HCT116 (cell line): ENCODE measurements at regions not wholly inside any gene's neighbourhood (a gene's known extent, or its start where the extent isn't known, plus 50 kb on each side); places are given as distances from the start of the nearest gene placed in this dataset.

Experiments
- ATAC-seq: fragments of 200-7000 bp; cut with Tn5 transposase; 2 replicates; pipeline ENCODE4 v1.9.1; 2020; ENCODE audit warnings: mild to moderate bottlenecking, moderate library complexity
- BruUV-seq: library from RNA; stranded (reverse); fragments of 400-500 nt; replicated peaks from 2 replicates; lab custom pipeline; 2021; lab: Mats Ljungman, UMichigan
- CTCF ChIA-PET: fragments of 300-600 bp; sonication (Branson Sonifier 250); formaldehyde crosslinking; loops from one replicate; lab custom pipeline; 2021; ENCODE audit warnings: antibody characterized with exemption; lab: Charles Lee
- POLR2A ChIA-PET: fragments of 300-600, 350-600 bp; sonication (Branson Sonifier 250); formaldehyde crosslinking; loops from one replicate; lab custom pipeline; 2021; ENCODE audit warnings: antibody characterized with exemption; lab: Charles Lee
- RAD21 ChIA-PET, 2 experiments: fragments of 300-600 bp; sonication (Branson Sonifier 250); formaldehyde crosslinking; loops; one replicate each; lab custom pipeline; 2023; ENCODE audit warnings: low total read pairs in 2 of 2; ENCODE audit not compliant: uncharacterized antibody in 2 of 2, unreplicated experiment in 2 of 2, low non-redundant PET in 1 of 2; lab: Charles Lee
- DNase-seq: peaks from one replicate; pipeline ENCODE4 v3.0.0-alpha.2; 2010; ENCODE audit warnings: low read depth, low spot score
- H2AFZ ChIP-seq: fragments of 200-600 bp; shearing (Covaris generic), sonication (generic); 2 replicates; pipeline ENCODE4 v1.6.1; 2017; ENCODE audit warnings: low read depth, mixed run types, mixed read lengths, antibody characterized with exemption, low read length; ENCODE audit not compliant: poor library complexity, severe bottlenecking
- H3K27ac ChIP-seq: 2 replicates; pipeline ENCODE4 v1.5.1; 2012; ENCODE audit warnings: low read depth, low read length
- H3K27me3 ChIP-seq: fragments of 200-600 bp; sonication (generic); 2 replicates; pipeline ENCODE4 v1.6.1; 2016; ENCODE audit warnings: mixed run types, low read length, mixed read lengths; ENCODE audit not compliant: insufficient read depth
- H3K36me3 ChIP-seq, 2 experiments: fragments of 200-500 bp in 1 of 2; fragments of 200-600 bp in 1 of 2; sonication (Bioruptor generic) in 1 of 2; sonication (generic) in 1 of 2; 2 replicates each; pipeline versions ENCODE4 v1.5.1 to v1.6.1; 2014 to 2016; ENCODE audit warnings: low read length in 2 of 2, inconsistent platforms in 1 of 2, mixed read lengths in 1 of 2, mixed run types in 1 of 2; ENCODE audit not compliant: insufficient read depth in 2 of 2, control insufficient read depth in 1 of 2
- H3K4me1 ChIP-seq, 2 experiments: fragments of 200-600 bp in 1 of 2; sonication (generic) in 1 of 2; 2 replicates each; pipeline versions ENCODE4 v1.5.1 to v1.6.1; 2012 to 2017; ENCODE audit warnings: low read length in 2 of 2, inconsistent platforms in 1 of 2, mild to moderate bottlenecking in 1 of 2, mixed read lengths in 1 of 2, mixed run types in 1 of 2, moderate library complexity in 1 of 2; ENCODE audit not compliant: insufficient read depth in 2 of 2, control insufficient read depth in 1 of 2
- H3K4me2 ChIP-seq: fragments of 200-600 bp; sonication (generic); 2 replicates; pipeline ENCODE4 v1.6.1; 2017; ENCODE audit warnings: mixed run types, low read length, mixed read lengths
- H3K4me3 ChIP-seq, 2 experiments: fragments of 200-600 bp in 1 of 2; sonication (generic) in 1 of 2; replicated peaks in 1 of 2; 2 replicates each; pipeline ENCODE4 v1.5.1; 2011 to 2016; ENCODE audit warnings: low read length in 2 of 2, control low read depth in 1 of 2, low read depth in 1 of 2, mild to moderate bottlenecking in 1 of 2, mixed read lengths in 1 of 2, mixed run types in 1 of 2
- H3K79me2 ChIP-seq: fragments of 200-600 bp; sonication (generic); 2 replicates; pipeline ENCODE4 v1.6.1; 2017; ENCODE audit warnings: mild to moderate bottlenecking, mixed run types, low read length, moderate library complexity, mixed read lengths; ENCODE audit not compliant: insufficient read depth
- H3K9ac ChIP-seq: fragments of 200-600 bp; sonication (generic); 2 replicates; pipeline ENCODE4 v1.6.1; 2016; ENCODE audit warnings: low read length, mixed read lengths
- H3K9me2 ChIP-seq: fragments of 200-600 bp; sonication (generic), shearing (Covaris generic); 2 replicates; pipeline ENCODE4 v1.6.1; 2017; ENCODE audit warnings: mixed run types, mild to moderate bottlenecking, moderate library complexity; ENCODE audit not compliant: insufficient read depth
- H3K9me3 ChIP-seq, 2 experiments: fragments of 200-500 bp in 1 of 2; fragments of 200-600 bp in 1 of 2; sonication (Bioruptor generic) in 1 of 2; sonication (generic) in 1 of 2; 2 replicates each; pipeline ENCODE4 v1.6.1; 2014 to 2017; ENCODE audit warnings: low read length in 2 of 2, mixed read lengths in 2 of 2, inconsistent platforms in 1 of 2, low read depth in 1 of 2, mild to moderate bottlenecking in 1 of 2, mixed run types in 1 of 2, moderate library complexity in 1 of 2; ENCODE audit not compliant: control insufficient read depth in 1 of 2, insufficient read depth in 1 of 2
- H4K20me1 ChIP-seq: fragments of 200-600 bp; sonication (generic), shearing (Covaris generic); 2 replicates; pipeline ENCODE4 v1.6.1; 2017; ENCODE audit warnings: mixed run types, mild to moderate bottlenecking, moderate library complexity; ENCODE audit not compliant: insufficient read depth
- CBX3 ChIP-seq: IDR thresholded peaks from 2 replicates; pipeline ENCODE4 v1.6.1; 2012; ENCODE audit warnings: low read depth
- CEBPB ChIP-seq: IDR thresholded peaks from 2 replicates; pipeline ENCODE4 v1.6.1; 2012; ENCODE audit warnings: low read depth
- CTCF ChIP-seq, 3 experiments: fragments of 200-600 bp in 1 of 3; sonication (generic) in 1 of 3; IDR thresholded peaks in 2 of 3; conservative IDR thresholded peaks in 1 of 3; 2 replicates each; pipeline ENCODE4 v1.5.1; 2012 to 2017; ENCODE audit warnings: low read depth in 2 of 3, low read length in 2 of 3, antibody characterized with exemption in 1 of 3, borderline replicate concordance in 1 of 3, control low read depth in 1 of 3, mild to moderate bottlenecking in 1 of 3, mixed read lengths in 1 of 3, mixed run types in 1 of 3, moderate library complexity in 1 of 3; ENCODE audit not compliant: insufficient read depth in 1 of 3
- ELF1 ChIP-seq: IDR thresholded peaks from 2 replicates; pipeline ENCODE4 v1.6.1; 2012; ENCODE audit warnings: low read depth, borderline replicate concordance
- EZH2 ChIP-seq: fragments of 200-600 bp; sonication (generic); IDR thresholded peaks from 2 replicates; pipeline ENCODE4 v1.6.1; 2017; ENCODE audit warnings: antibody characterized with exemption, mixed run types
- EZH2phosphoT487 ChIP-seq: fragments of 200-600 bp; IDR thresholded peaks from 2 replicates; pipeline ENCODE4 v1.6.1; 2018; ENCODE audit warnings: antibody characterized with exemption, borderline replicate concordance
- FOSL1 ChIP-seq: IDR thresholded peaks from 2 replicates; pipeline ENCODE4 v1.6.1; 2012; ENCODE audit warnings: low read depth
- JUND ChIP-seq: IDR thresholded peaks from 2 replicates; pipeline ENCODE4 v1.6.1; 2012
- MAX ChIP-seq: IDR thresholded peaks from 2 replicates; pipeline ENCODE4 v1.6.1; 2012
- POLR2A ChIP-seq: IDR thresholded peaks from 2 replicates; pipeline ENCODE4 v1.7.0; 2011; ENCODE audit warnings: borderline replicate concordance; ENCODE audit not compliant: insufficient read depth, insufficient read length; ENCODE audit errors: extremely low read depth
- POLR2AphosphoS5 ChIP-seq: IDR thresholded peaks from 2 replicates; pipeline ENCODE4 v1.6.1; 2011; ENCODE audit warnings: mild to moderate bottlenecking, low read depth, low read length, moderate library complexity
- RAD21 ChIP-seq: IDR thresholded peaks from 2 replicates; pipeline ENCODE4 v1.6.1; 2012; ENCODE audit warnings: low read depth, mild to moderate bottlenecking
- REST ChIP-seq: IDR thresholded peaks from 2 replicates; pipeline ENCODE4 v1.6.1; 2012; ENCODE audit warnings: low read depth
- SIN3A ChIP-seq: IDR thresholded peaks from 2 replicates; pipeline ENCODE4 v1.6.1; 2012; ENCODE audit warnings: low read depth
- SP1 ChIP-seq: IDR thresholded peaks from 2 replicates; pipeline ENCODE4 v1.6.1; 2012; ENCODE audit warnings: low read depth
- SRF ChIP-seq: IDR thresholded peaks from 2 replicates; pipeline ENCODE4 v1.6.1; 2012; ENCODE audit warnings: low read depth
- TCF7L2 ChIP-seq: IDR thresholded peaks from 2 replicates; pipeline ENCODE4 v1.7.0; 2011; ENCODE audit warnings: borderline replicate concordance, inconsistent platforms; ENCODE audit not compliant: insufficient read depth, insufficient read length; ENCODE audit errors: extremely low read depth
- ZNF274 ChIP-seq: fragments of 200-500 bp; sonication (Bioruptor generic); IDR thresholded peaks from 2 replicates; pipeline ENCODE4 v1.6.1; 2014; ENCODE audit warnings: mild to moderate bottlenecking, low read depth, low read length, inconsistent platforms
- intact Hi-C: fragments of 100-400 bp; cut with micrococcal nuclease; formaldehyde crosslinking; loops from 2 replicates; pipeline ENCODE4 v1.10.0; 2022
- TF ChIP-seq, protein P1 (sequence below): IDR thresholded peaks from 2 replicates; pipeline ENCODE4 v1.6.1; 2011; ENCODE audit warnings: mild to moderate bottlenecking, low read length, moderate library complexity; ENCODE audit not compliant: insufficient replicate concordance; ENCODE audit errors: extremely low read depth

- no peak overlapping the region for H3K27ac ChIP-seq
- POLR2A ChIA-PET = no interaction called here
- H3K9ac ChIP-seq = no peak overlapping the region
- no peak for TF ChIP-seq ZNF274
- TF ChIP-seq CEBPB = no peak
- TF ChIP-seq FOSL1 = no peak
- TF ChIP-seq ELF1 = no peak
- no peak for TF ChIP-seq SP1
- TF ChIP-seq SRF = no peak
- TF ChIP-seq MAX = no peak
- TF ChIP-seq TCF7L2 = no peak
- TF ChIP-seq JUND = no peak
- TF ChIP-seq RAD21 = no peak
- TF ChIP-seq EZH2phosphoT487 = no peak
- TF ChIP-seq SIN3A = no peak
- TF ChIP-seq REST = no peak
- no peak for TF ChIP-seq CTCF (IDR thresholded peaks at IDR 0.05 in 2 of 3, conservative IDR thresholded peaks at IDR 0.05 in 1 of 3; ENCODE audit: borderline replicate concordance in 1 of 3, insufficient read depth in 1 of 3, low read depth in 2 of 3, low read length in 2 of 3)
- TF ChIP-seq, protein P1, sequence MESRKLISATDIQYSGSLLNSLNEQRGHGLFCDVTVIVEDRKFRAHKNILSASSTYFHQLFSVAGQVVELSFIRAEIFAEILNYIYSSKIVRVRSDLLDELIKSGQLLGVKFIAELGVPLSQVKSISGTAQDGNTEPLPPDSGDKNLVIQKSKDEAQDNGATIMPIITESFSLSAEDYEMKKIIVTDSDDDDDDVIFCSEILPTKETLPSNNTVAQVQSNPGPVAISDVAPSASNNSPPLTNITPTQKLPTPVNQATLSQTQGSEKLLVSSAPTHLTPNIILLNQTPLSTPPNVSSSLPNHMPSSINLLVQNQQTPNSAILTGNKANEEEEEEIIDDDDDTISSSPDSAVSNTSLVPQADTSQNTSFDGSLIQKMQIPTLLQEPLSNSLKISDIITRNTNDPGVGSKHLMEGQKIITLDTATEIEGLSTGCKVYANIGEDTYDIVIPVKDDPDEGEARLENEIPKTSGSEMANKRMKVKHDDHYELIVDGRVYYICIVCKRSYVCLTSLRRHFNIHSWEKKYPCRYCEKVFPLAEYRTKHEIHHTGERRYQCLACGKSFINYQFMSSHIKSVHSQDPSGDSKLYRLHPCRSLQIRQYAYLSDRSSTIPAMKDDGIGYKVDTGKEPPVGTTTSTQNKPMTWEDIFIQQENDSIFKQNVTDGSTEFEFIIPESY = no peak
- no peak for TF ChIP-seq POLR2A
- TF ChIP-seq POLR2AphosphoS5 = no peak
- no peak for TF ChIP-seq CBX3
- no peak for TF ChIP-seq EZH2
- no TSS peak for BruUV-seq
- intact Hi-C loops = no loop called here
- H3K79me2 ChIP-seq = no peaks in the 10 kb centered on the region
- RAD21 ChIA-PET = no interaction called here
- CTCF ChIA-PET = no interaction called here
- H4K20me1 ChIP-seq = no peaks in the 10 kb centered on the region
- H3K9me2 ChIP-seq = no peaks in the 10 kb centered on the region
- no peaks in the 10 kb centered on the region for H3K9me3 ChIP-seq
- no peak overlapping the region for H2AFZ ChIP-seq
- H3K4me3 ChIP-seq = no peak overlapping the region
- H3K4me1 ChIP-seq = peaks cover 4 to 7% of the 10 kb centered on the region in 2 experiments; a peak in 3 of 4 replicates
- DNase-seq (no peak), ATAC-seq (no peak)
- no peak overlapping the region for H3K4me2 ChIP-seq
- H3K36me3 ChIP-seq = no peaks in the 10 kb centered on the region
- H3K27me3 ChIP-seq = no peaks in the 10 kb centered on the region
Measured at GRCh38 chr10:92761571-92761970, 71.8 kb downstream of the HHEX start.
